Neural progenitor cell (in vitro differentiated cells): ENCODE measurements at regions not wholly inside any gene's neighbourhood (a gene's known extent, or its start where the extent isn't known, plus 50 kb on each side); places are given as distances from the start of the nearest gene placed in this dataset.

Source experiments
- DNase-seq: peaks from one replicate; pipeline ENCODE4 v3.0.0-alpha.2; 2016; ENCODE audit warnings: low spot score
- H2AFZ ChIP-seq: fragments of 200-600 bp; sonication (generic); replicated peaks from 2 replicates; pipeline ENCODE4 v1.6.1; 2016; ENCODE audit warnings: antibody characterized with exemption
- H3F3A ChIP-seq: fragments of 200-600 bp; sonication (generic); 2 replicates; pipeline ENCODE4 v1.6.1; 2016; ENCODE audit warnings: antibody characterized with exemption, low read depth
- H3K27ac ChIP-seq: fragments of 200-600 bp; sonication (generic); 2 replicates; pipeline ENCODE4 v1.5.1; 2016; ENCODE audit warnings: mild to moderate bottlenecking
- H3K27me3 ChIP-seq: fragments of 200-600 bp; sonication (generic); 2 replicates; pipeline ENCODE4 v1.6.1; 2016; ENCODE audit warnings: mild to moderate bottlenecking, moderate library complexity
- H3K36me3 ChIP-seq: fragments of 200-600 bp; sonication (generic); 2 replicates; pipeline ENCODE4 v1.5.1; 2016
- H3K4me1 ChIP-seq: fragments of 200-600 bp; sonication (generic); 2 replicates; pipeline ENCODE4 v1.6.1; 2016; ENCODE audit warnings: mixed run types
- H3K4me2 ChIP-seq: fragments of 200-600 bp; sonication (generic); 2 replicates; pipeline ENCODE4 v1.6.1; 2016
- H3K4me3 ChIP-seq: fragments of 200-600 bp; sonication (generic); 2 replicates; pipeline ENCODE4 v1.5.1; 2016
- H3K79me2 ChIP-seq: fragments of 200-600 bp; sonication (generic); 2 replicates; pipeline ENCODE4 v1.6.1; 2016; ENCODE audit warnings: low read depth
- H3K9ac ChIP-seq: fragments of 200-600 bp; sonication (generic); 2 replicates; pipeline ENCODE4 v1.6.1; 2016
- H3K9me3 ChIP-seq: fragments of 200-600 bp; sonication (generic); 2 replicates; pipeline ENCODE4 v1.5.1; 2016; ENCODE audit warnings: low read depth
- H4K20me1 ChIP-seq: fragments of 200-600 bp; sonication (generic); 2 replicates; pipeline ENCODE4 v1.6.1; 2016; ENCODE audit warnings: low read depth
- H3K27ac Mint-ChIP-seq: 3 replicates; pipeline ENCODE4 v1.8.0; 2021; ENCODE audit warnings: mixed read lengths
- H3K27me3 Mint-ChIP-seq: 2 replicates; pipeline ENCODE4 v1.8.0; 2022; ENCODE audit warnings: low read depth, mild to moderate bottlenecking, inconsistent platforms, moderate library complexity, mixed read lengths; ENCODE audit not compliant: insufficient read depth
- H3K36me3 Mint-ChIP-seq: 3 replicates; pipeline ENCODE4 v1.8.0; 2021; ENCODE audit warnings: mixed read lengths
- H3K4me1 Mint-ChIP-seq: 3 replicates; pipeline ENCODE4 v1.8.0; 2021; ENCODE audit warnings: mixed read lengths
- H3K4me3 Mint-ChIP-seq: 3 replicates; pipeline ENCODE4 v1.8.0; 2021; ENCODE audit warnings: mild to moderate bottlenecking, moderate library complexity, mixed read lengths
- H3K9me3 Mint-ChIP-seq: 3 replicates; pipeline ENCODE4 v1.8.0; 2020; ENCODE audit warnings: mixed read lengths
- EZH2 ChIP-seq: fragments of 200-600 bp; sonication (generic); IDR thresholded peaks from 2 replicates; pipeline ENCODE4 v1.6.1; 2017; ENCODE audit warnings: antibody characterized with exemption, mild to moderate bottlenecking, moderate library complexity
- EZH2phosphoT487 ChIP-seq: fragments of 200-600 bp; sonication (generic); IDR thresholded peaks from 2 replicates; pipeline ENCODE4 v1.6.1; 2017; ENCODE audit warnings: antibody characterized with exemption
- TF ChIP-seq, protein P1 (sequence below): fragments of 200-600 bp; sonication (generic); IDR thresholded peaks from 2 replicates; pipeline ENCODE4 v1.5.1; 2017; ENCODE audit warnings: antibody characterized with exemption, mild to moderate bottlenecking

DNA sequence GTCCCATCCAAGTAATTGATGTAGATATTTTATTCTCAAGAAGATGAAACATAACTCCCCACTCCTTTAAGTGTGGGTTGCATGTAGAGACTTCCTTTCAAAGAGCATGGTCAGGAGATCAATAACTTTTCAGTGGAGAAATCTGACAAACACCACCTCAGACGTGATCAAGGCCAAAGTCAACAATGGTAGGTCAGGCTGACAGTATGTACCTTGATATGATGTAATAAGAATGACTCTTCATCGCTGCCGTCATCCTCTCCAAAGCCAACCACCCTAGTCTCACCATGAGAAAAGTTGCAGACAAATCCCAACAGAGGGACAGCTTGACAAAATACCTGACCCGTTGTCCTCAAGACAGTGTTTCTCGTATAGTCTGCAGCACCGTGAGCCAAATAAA is 67.3 kb upstream of the DHRSX start:
- H3K9me3 Mint-ChIP-seq = peaks cover 9% of the 10 kb centered on the region

DNA sequence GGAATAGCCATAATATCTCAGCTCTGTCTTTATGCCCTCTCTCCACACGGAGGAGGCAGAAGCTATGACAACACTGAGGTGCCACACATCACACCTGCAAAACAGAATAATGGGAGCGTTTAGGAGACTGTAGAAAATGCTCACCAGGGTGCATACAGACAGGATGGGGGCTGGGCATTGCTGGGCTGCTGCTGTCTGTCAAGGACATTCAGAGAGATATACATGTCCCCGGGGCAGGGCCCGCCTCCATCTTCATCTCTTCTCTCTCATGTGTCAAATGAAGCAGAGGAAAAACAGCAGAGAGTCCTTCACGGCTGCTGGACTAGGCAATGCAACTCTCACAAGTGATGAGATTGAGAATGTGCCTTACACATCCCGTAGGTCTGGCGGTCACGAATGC is 65.3 kb upstream of the DHRSX start:
- H3K36me3 Mint-ChIP-seq = peaks cover 12% of the 10 kb centered on the region
- Histone ChIP-seq H3K9me3 (no peaks in the 10 kb centered on the region), H2AFZ (no peak overlapping the region), H3F3A (no peaks in the 10 kb centered on the region), H3K79me2 (no peaks in the 10 kb centered on the region), H3K27me3 (no peaks in the 10 kb centered on the region), H4K20me1 (no peaks in the 10 kb centered on the region), H3K36me3 (no peaks in the 10 kb centered on the region), H3K4me1 (peaks cover 4% of the 10 kb centered on the region), H3K9ac (no peak overlapping the region), H3K27ac (no peak overlapping the region), H3K4me3 (no peak overlapping the region), H3K4me2 (no peak overlapping the region)
- no peak overlapping the region for H3K4me3 Mint-ChIP-seq
- H3K9me3 Mint-ChIP-seq = peaks cover 9% of the 10 kb centered on the region
- TF ChIP-seq EZH2 (no peak), EZH2phosphoT487 (no peak)
- TF ChIP-seq, protein P1, sequence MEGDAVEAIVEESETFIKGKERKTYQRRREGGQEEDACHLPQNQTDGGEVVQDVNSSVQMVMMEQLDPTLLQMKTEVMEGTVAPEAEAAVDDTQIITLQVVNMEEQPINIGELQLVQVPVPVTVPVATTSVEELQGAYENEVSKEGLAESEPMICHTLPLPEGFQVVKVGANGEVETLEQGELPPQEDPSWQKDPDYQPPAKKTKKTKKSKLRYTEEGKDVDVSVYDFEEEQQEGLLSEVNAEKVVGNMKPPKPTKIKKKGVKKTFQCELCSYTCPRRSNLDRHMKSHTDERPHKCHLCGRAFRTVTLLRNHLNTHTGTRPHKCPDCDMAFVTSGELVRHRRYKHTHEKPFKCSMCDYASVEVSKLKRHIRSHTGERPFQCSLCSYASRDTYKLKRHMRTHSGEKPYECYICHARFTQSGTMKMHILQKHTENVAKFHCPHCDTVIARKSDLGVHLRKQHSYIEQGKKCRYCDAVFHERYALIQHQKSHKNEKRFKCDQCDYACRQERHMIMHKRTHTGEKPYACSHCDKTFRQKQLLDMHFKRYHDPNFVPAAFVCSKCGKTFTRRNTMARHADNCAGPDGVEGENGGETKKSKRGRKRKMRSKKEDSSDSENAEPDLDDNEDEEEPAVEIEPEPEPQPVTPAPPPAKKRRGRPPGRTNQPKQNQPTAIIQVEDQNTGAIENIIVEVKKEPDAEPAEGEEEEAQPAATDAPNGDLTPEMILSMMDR = no peak
- DNase-seq = no peak
- peaks cover 8% of the 10 kb centered on the region for H3K4me1 Mint-ChIP-seq
- no peak overlapping the region for H3K27ac Mint-ChIP-seq
- no peaks in the 10 kb centered on the region for H3K27me3 Mint-ChIP-seq

More for the DNA sequence above, 67.3 kb upstream of the DHRSX start:
- Histone ChIP-seq H3K4me1 (peaks cover 9% of the 10 kb centered on the region), H3K79me2 (no peaks in the 10 kb centered on the region), H3K36me3 (no peaks in the 10 kb centered on the region), H3K4me3 (no peak overlapping the region), H3K4me2 (no peak overlapping the region), H4K20me1 (no peaks in the 10 kb centered on the region), H2AFZ (no peak overlapping the region), H3F3A (peaks cover 4% of the 10 kb centered on the region), H3K27me3 (no peaks in the 10 kb centered on the region), H3K9me3 (no peaks in the 10 kb centered on the region), H3K27ac (no peak overlapping the region), H3K9ac (no peak overlapping the region)
- DNase-seq = no peak
- peaks cover 12% of the 10 kb centered on the region for H3K36me3 Mint-ChIP-seq
- H3K27ac Mint-ChIP-seq = no peak overlapping the region
- H3K4me3 Mint-ChIP-seq = no peak overlapping the region
- TF ChIP-seq, protein P1 = no peak
- TF ChIP-seq EZH2phosphoT487 (no peak), EZH2 (no peak)
- no peaks in the 10 kb centered on the region for H3K27me3 Mint-ChIP-seq
- peaks cover 2% of the 10 kb centered on the region for H3K4me1 Mint-ChIP-seq

DNA sequence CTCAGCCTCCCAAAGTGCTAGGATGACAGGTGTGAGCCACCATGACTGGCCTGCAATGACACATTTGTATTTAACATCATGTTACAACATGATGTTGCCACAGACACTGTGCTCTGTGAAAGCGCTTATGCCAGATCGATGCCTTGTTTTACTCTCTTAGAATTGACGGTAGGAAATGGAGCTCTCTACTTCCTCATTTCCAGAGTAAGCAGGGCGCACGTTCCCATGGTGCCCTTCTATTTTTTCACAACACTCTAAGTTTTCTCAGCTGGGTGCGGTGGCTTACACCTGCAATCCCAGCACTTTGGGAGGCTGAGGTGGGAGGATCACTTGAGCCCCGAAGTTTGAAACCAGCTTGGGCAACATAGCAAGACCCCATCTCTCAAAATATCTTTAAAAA is 60.7 kb upstream of the DHRSX start:
- no peaks in the 10 kb centered on the region for H3K4me1 ChIP-seq
- Mint-ChIP-seq H3K27ac (no peak overlapping the region), H3K27me3 (no peaks in the 10 kb centered on the region), H3K4me3 (no peak overlapping the region), H3K36me3 (peaks cover 2% of the 10 kb centered on the region), H3K4me1 (peaks cover 6% of the 10 kb centered on the region), H3K9me3 (no peaks in the 10 kb centered on the region)
- H3K4me3 ChIP-seq = no peak overlapping the region
- no peaks in the 10 kb centered on the region for H3K36me3 ChIP-seq
- H3F3A ChIP-seq = no peaks in the 10 kb centered on the region
- no peak overlapping the region for H3K4me2 ChIP-seq
- no peak overlapping the region for H3K27ac ChIP-seq
- H3K79me2 ChIP-seq = no peaks in the 10 kb centered on the region
- no peak overlapping the region for H2AFZ ChIP-seq
- no peaks in the 10 kb centered on the region for H3K9me3 ChIP-seq
- no peaks in the 10 kb centered on the region for H3K27me3 ChIP-seq
- no peak overlapping the region for H3K9ac ChIP-seq
- H4K20me1 ChIP-seq = no peaks in the 10 kb centered on the region
- DNase-seq = no peak
- TF ChIP-seq, protein P1 = no peak
- no peak for TF ChIP-seq EZH2phosphoT487
- no peak for TF ChIP-seq EZH2

DNA sequence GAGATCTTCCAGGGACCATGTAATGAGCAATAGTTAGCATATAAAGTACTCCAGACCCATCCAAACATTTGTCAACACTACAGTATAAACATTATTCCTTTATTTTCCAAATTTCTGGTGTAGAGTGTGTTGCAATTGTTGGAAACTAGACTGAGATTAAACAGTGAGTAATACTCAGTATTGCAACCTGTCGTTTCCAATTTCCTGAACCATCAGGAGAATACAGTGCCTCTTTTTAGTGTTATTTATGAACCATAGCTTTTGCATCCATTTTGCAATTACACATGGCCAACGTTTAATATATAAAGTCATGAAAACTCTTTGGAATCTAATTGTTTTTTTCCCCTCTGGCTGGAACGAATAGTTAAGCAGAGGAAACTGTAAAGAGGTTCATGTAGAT is 58.3 kb upstream of the DHRSX start:
- peaks cover 13% of the 10 kb centered on the region for H3K9me3 Mint-ChIP-seq

More for the DNA sequence above, 58.3 kb upstream of the DHRSX start:
- Histone ChIP-seq H3K4me2 (no peak overlapping the region), H3F3A (no peaks in the 10 kb centered on the region), H3K9me3 (no peaks in the 10 kb centered on the region), H3K27me3 (no peaks in the 10 kb centered on the region), H3K4me1 (no peaks in the 10 kb centered on the region), H2AFZ (no peak overlapping the region), H3K4me3 (no peak overlapping the region), H3K79me2 (no peaks in the 10 kb centered on the region), H3K9ac (no peak overlapping the region), H3K36me3 (no peaks in the 10 kb centered on the region), H3K27ac (no peak overlapping the region), H4K20me1 (no peaks in the 10 kb centered on the region)
- Mint-ChIP-seq H3K27me3 (peaks cover 3% of the 10 kb centered on the region), H3K36me3 (no peaks in the 10 kb centered on the region), H3K4me3 (no peak overlapping the region), H3K4me1 (peaks cover 6% of the 10 kb centered on the region), H3K27ac (no peak overlapping the region)
- TF ChIP-seq, protein P1 = no peak
- TF ChIP-seq EZH2phosphoT487 (no peak), EZH2 (no peak)
- DNase-seq = no peak
